ENCODE measurements at regions not wholly inside any gene's neighbourhood (a gene's known extent, or its start where the extent isn't known, plus 50 kb on each side); places are given as distances from the start of the nearest gene placed in this dataset.
"Not testable (repeated sequence)": the region's sequence is repeated elsewhere in the genome, so short reads cannot be mapped to it uniquely, and the experiment has no call there.

GRCh38 chr5:130391727-130392264 lies 487.5 kb downstream of the CHSY3 start:
- not testable (repeated sequence) for TF ChIP-seq POLR2AphosphoS5 (IDR thresholded peaks at IDR 0.05; ENCODE audit: borderline replicate concordance, low read depth, low read length); EZH2 (IDR thresholded peaks at IDR 0.05); FOXP2 (optimal IDR thresholded peaks at IDR 0.05; ENCODE audit: control extremely low read depth, extremely low read length, insufficient read depth)
